Thymus (tissue), 11 donors: ENCODE measurements at regions not wholly inside any gene's neighbourhood (a gene's known extent, or its start where the extent isn't known, plus 50 kb on each side); places are given as distances from the start of the nearest gene placed in this dataset.
"Not testable (repeated sequence)": the region's sequence is repeated elsewhere in the genome, so short reads cannot be mapped to it uniquely, and the experiment has no call there.

Source experiments
- DNase-seq, 9 donors: peaks; one replicate each; pipeline ENCODE4 v3.0.0-alpha.2; 2013; ENCODE audit warnings: low spot score in 9 of 9, low read depth in 6 of 9, missing footprints in 1 of 9
- H3K27ac ChIP-seq, 2 donors: one replicate each; pipeline ENCODE4 v1.5.1; 2013; ENCODE audit warnings: control low read depth in 1 of 2, low read depth in 1 of 2, low read length in 1 of 2, mild to moderate bottlenecking in 1 of 2, moderate library complexity in 1 of 2
- H3K27me3 ChIP-seq, 2 donors: one replicate each; pipeline ENCODE4 v1.5.1; 2013; ENCODE audit warnings: low read length in 1 of 2; ENCODE audit not compliant: control insufficient read depth in 2 of 2, insufficient read depth in 1 of 2
- H3K36me3 ChIP-seq, 2 donors: one replicate each; pipeline ENCODE4 v1.5.1; 2013; ENCODE audit warnings: low read length in 1 of 2, mild to moderate bottlenecking in 1 of 2, moderate library complexity in 1 of 2; ENCODE audit not compliant: control insufficient read depth in 2 of 2, insufficient read depth in 2 of 2
- H3K4me1 ChIP-seq, 2 donors: one replicate each; pipeline ENCODE4 v1.5.1; 2013; ENCODE audit warnings: low read length in 2 of 2; ENCODE audit not compliant: control insufficient read depth in 2 of 2, insufficient read depth in 2 of 2
- H3K4me3 ChIP-seq, 2 donors: one replicate each; pipeline ENCODE4 v1.5.1; 2013; ENCODE audit warnings: low read length in 2 of 2, control low read depth in 1 of 2, mild to moderate bottlenecking in 1 of 2
- H3K9me3 ChIP-seq, 2 donors: one replicate each; pipeline ENCODE4 v1.5.1; 2013; ENCODE audit warnings: low read length in 1 of 2, mild to moderate bottlenecking in 1 of 2; ENCODE audit not compliant: control insufficient read depth in 2 of 2, insufficient read depth in 1 of 2
- WGBS: extraction: QIAGEN DNeasy Blood & Tissue Kit; methylation state at CpG from one replicate; pipeline ENCODE4 v1.1.7; 2013; 5-methylcytosine and 5-hydroxymethylcytosine counted together
- donor health status: healthy.

DNA sequence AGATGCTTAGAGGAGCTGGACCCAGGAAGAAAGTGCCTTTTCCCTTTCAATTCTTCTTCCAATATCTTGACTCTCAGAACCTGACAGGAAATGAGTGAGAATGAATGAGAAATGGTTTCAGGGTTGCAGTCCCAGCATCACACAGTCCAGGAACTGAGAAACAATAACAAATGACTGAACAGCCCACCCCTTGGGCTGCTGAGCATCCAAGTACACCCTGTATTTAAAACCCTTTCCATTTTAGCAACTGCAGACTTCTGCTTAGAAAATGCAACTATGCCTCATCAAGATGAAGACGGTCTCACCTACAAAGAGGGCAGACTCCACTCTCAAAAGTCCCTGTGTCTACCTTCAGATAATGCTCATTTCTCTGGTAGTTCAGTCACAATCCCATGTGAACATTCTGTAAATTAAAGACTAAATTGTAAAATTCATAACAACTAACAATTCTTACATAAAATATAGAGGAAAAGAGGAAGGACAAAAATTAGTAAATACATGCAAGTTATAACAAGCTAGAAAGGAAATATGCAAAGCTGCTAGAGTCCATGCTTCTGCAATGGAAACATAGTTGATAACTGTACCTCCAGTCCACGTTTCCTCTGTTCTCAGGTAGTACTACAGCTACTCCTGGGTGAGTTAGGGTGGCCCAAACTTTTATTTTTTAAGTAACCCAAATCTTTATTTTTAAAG, 316.5 kb downstream of the ICE1 start:
- WGBS, result 68% methylated on average over 2 of the region's 2 CpGs
- H3K36me3 ChIP-seq, result no peaks in the 10 kb centered on the region

DNA sequence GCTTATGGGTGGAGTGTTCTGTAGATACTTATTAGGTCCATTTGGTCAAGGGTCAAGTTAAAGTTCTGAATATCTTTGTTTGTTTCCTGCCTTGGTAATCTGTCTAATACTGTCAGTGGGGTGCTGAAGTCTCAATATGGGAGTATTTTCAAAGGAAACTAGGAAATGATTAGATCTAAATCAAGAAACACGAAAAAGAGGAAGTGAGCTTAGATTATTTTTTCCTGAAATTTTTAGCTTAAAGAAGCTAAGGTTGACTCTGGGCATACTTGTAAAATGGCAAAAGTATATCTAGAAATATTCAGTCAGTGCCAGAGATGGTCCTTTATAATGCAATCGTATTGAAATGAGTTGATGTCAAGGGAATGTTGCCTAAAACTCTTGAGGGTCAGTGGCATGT, 313.5 kb downstream of the ICE1 start:
- Histone ChIP-seq H3K27ac (no peak overlapping the region), H3K36me3 (no peaks in the 10 kb centered on the region), H3K27me3 (no peaks in the 10 kb centered on the region), H3K4me3 (no peak overlapping the region), H3K9me3 (no peaks in the 10 kb centered on the region), H3K4me1 (no peaks in the 10 kb centered on the region)
- no peak for DNase-seq
- WGBS, result 47% methylated on average over 2 of the region's 2 CpGs

More for the DNA sequence above, 316.5 kb downstream of the ICE1 start:
- no peaks in the 10 kb centered on the region for H3K27me3 ChIP-seq
- H3K9me3 ChIP-seq, result no peaks in the 10 kb centered on the region
- no peak for DNase-seq
- no peak overlapping the region for H3K27ac ChIP-seq
- H3K4me3 ChIP-seq, result no peak overlapping the region
- no peaks in the 10 kb centered on the region for H3K4me1 ChIP-seq

DNA sequence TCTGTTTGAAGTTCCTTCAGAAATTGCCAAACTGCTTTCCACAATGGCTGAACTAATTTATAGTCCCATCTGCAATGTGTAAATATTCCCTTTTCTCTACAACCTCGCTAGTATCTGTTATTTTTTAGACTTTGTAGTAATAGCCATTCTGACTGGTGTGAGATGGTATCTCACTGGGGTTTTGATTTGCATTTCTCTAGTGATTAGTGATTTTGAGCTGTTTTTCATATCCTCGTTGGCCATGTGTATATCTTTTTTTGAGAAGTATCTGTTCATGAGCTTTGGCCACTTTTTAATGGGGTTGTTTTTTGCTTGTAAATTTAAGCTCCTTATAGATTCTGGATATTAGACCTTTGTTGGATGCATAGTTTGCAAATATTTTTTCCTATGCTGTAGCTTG, 310.6 kb downstream of the ICE1 start:
- not testable (repeated sequence) for H3K4me3 ChIP-seq, H3K9me3 ChIP-seq, H3K27ac ChIP-seq, H3K36me3 ChIP-seq, H3K4me1 ChIP-seq, DNase-seq, H3K27me3 ChIP-seq
- WGBS, result 88% methylated on average over 2 of the region's 2 CpGs

DNA sequence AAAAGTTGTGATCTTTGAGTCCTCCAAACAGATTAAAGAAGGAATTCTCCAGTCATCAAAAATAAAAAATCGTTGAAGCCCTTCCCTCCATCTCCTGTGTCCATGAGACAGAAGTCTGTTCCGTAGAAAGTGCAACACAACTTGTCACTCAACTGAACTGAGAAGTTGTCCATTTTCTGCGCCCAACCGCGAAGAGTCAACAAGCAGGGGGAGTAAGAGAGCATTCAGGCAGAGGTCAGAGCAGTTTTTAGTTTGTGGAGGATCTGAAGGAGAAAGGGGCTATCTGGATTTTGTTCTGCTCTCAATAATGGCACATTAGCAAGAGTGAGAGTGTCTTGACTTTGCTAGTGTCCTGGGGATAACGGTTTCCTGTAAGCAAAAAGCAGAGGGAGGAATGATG, 303.9 kb downstream of the ICE1 start:
- Histone ChIP-seq H3K36me3 (no peaks in the 10 kb centered on the region), H3K27me3 (no peaks in the 10 kb centered on the region), H3K9me3 (no peaks in the 10 kb centered on the region), H3K27ac (no peak overlapping the region), H3K4me3 (no peak overlapping the region), H3K4me1 (no peaks in the 10 kb centered on the region)
- DNase-seq, result no peak
- WGBS, result 79% methylated on average over 6 of the region's 6 CpGs

DNA sequence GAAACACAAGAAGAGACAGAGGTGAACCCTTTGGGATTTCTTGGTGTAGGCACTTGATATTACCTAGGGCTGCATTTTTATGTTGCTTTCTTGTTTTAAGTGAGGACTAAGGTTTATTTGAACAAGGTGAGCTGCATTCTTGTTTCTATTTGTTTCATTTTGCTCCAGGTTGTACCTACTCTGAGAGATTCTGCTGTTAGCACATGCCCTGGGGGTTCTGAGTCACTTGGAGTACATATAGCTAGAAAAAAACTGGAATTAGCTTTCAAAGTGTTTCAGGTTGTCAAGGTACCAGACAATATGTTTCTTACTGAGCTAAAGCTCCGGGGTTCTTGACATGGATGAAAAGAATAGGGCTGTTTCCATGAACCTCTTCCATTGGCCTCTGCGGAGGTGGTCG, 299.4 kb downstream of the ICE1 start:
- Histone ChIP-seq H3K4me1 (no peaks in the 10 kb centered on the region), H3K27ac (no peak overlapping the region), H3K9me3 (no peaks in the 10 kb centered on the region), H3K4me3 (no peak overlapping the region), H3K27me3 (no peaks in the 10 kb centered on the region), H3K36me3 (no peaks in the 10 kb centered on the region)
- WGBS, result 94% methylated on average over 3 of the region's 3 CpGs
- no peak for DNase-seq

DNA sequence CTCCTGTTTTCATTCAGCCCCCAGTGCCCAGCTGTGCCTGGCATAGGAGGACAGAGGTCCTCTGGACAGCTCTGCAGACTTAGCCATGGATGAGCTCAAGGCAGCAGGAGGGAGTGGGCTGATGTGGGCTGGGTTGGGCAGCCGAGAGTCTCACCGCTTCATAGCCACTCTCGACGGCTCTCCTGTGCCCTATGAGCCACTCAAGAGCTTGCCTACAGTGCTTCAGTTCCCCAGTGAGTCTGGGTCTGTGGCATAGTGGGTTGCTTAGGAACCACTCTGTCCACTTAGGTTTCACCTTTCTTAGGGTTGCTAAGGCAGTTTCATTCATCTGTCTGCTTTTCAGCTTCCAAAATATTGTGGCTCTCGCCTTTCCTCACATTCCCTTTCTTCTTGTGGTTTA, 296.8 kb downstream of the ICE1 start:
- H3K4me1 ChIP-seq, result no peaks in the 10 kb centered on the region
- DNase-seq, result no peak
- H3K36me3 ChIP-seq, result no peaks in the 10 kb centered on the region
- no peak overlapping the region for H3K27ac ChIP-seq
- 94% methylated on average over 5 of the region's 5 CpGs for WGBS
- H3K4me3 ChIP-seq, result no peak overlapping the region
- no peaks in the 10 kb centered on the region for H3K27me3 ChIP-seq
- H3K9me3 ChIP-seq, result no peaks in the 10 kb centered on the region

DNA sequence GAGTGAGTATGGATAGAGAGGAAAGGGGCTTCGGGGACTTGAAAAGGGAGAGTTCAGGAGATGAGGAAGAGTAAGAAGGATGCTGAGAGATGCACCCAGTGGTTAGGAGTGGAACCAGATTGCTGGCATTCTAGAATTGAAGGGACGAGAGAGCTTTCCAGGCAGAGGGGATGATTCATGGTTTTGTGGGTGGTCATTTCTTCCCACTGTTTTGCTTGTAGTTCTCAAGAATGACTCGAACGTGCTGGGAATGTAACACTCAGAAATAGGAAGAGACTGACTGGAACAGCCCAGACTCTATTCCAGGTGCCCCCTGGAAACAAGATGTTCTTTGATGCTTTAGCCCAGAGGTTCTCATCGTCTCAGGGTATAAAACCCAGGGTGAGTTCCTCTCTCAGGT, 294.2 kb downstream of the ICE1 start:
- no peak for DNase-seq
- Histone ChIP-seq H3K4me3 (no peak overlapping the region), H3K27me3 (no peaks in the 10 kb centered on the region), H3K4me1 (no peaks in the 10 kb centered on the region), H3K9me3 (peaks cover 0 to 1% of the 10 kb centered on the region in 2 donors), H3K27ac (no peak overlapping the region), H3K36me3 (no peaks in the 10 kb centered on the region)
- 88% methylated on average over 5 of the region's 5 CpGs for WGBS

DNA sequence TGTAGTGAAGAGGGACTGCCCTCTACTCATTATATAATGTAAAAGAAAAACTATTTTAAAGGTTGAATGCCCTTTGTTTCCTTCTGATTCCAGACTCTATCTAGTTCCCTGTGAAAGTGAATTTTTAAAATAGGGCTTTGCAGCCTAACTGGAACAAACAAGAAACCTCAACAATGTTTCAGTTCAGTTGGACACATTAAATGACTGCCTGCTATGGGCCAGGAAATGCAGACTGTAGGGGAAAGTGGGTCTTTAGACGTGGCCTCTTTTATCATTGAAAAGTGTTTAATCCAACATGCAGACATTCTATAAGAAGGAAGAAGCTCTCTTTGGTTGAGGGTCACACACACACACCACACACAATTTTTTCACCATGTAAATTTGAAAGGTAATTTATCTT, 289.1 kb downstream of the ICE1 start:
- Histone ChIP-seq H3K27ac (no peak overlapping the region), H3K27me3 (no peaks in the 10 kb centered on the region), H3K9me3 (peaks cover 0 to 1% of the 10 kb centered on the region in 2 donors), H3K36me3 (no peaks in the 10 kb centered on the region), H3K4me3 (no peak overlapping the region), H3K4me1 (no peaks in the 10 kb centered on the region)
- no peak for DNase-seq
- 38% methylated on average over 1 of the region's 1 CpG for WGBS

DNA sequence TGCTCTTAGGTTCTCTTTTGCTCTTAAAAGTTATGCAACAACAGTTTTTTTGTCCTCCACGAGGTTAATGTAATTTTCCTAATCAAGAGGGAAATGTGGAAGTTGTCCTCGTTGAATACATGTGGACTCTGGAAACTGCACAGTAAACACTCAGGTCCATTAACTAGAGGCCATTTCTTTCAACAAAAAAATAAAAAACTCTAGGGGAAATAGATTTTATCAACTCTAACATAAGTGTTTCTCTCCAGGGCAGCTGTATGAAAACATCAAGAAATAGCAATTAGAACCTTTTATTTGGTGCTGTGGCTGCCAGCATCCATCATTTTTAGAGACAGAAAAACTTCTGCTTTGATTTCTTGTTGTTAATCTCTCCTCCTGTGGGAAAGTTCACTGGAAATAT, 288.6 kb downstream of the ICE1 start:
- DNase-seq, result no peak
- Histone ChIP-seq H3K36me3 (no peaks in the 10 kb centered on the region), H3K9me3 (peaks cover 0 to 1% of the 10 kb centered on the region in 2 donors), H3K27ac (no peak overlapping the region), H3K4me1 (no peaks in the 10 kb centered on the region), H3K27me3 (no peaks in the 10 kb centered on the region), H3K4me3 (no peak overlapping the region)
- 3% methylated on average over 2 of the region's 2 CpGs for WGBS

DNA sequence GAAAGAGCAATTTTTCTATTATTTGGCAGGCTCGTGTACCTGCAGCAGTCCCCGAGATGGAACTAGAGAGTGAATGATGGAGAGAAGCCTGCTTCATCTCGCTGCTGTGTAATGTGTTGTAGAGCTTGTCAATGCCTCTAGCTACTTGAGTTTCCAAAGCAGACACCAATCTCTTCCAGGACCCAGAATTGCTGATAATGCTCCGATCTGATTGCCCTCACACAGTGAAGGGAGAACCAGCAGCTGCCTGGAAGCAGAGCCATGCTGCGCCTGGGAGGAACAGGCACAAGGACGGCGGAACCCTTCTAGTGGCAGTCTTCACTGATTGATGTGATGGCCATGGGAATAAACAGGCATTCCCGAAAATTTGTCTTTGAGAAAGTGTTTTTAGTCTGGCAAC, 288.0 kb downstream of the ICE1 start:
- Histone ChIP-seq H3K9me3 (peaks cover 0 to 1% of the 10 kb centered on the region in 2 donors), H3K4me1 (no peaks in the 10 kb centered on the region), H3K27ac (no peak overlapping the region), H3K36me3 (no peaks in the 10 kb centered on the region), H3K4me3 (no peak overlapping the region), H3K27me3 (no peaks in the 10 kb centered on the region)
- no peak for DNase-seq
- WGBS, result 87% methylated on average over 8 of the region's 8 CpGs
